ENCODE measurements at regions not wholly inside any gene's neighbourhood (a gene's known extent, or its start where the extent isn't known, plus 50 kb on each side); places are given as distances from the start of the nearest gene placed in this dataset.

GRCh38 chr12:89862511-89863445 is 154.1 kb upstream of the ATP2B1 start:
- H4K5ac ChIP-seq (ENCODE audit: insufficient read length, low read depth, low read length) = no peak overlapping the region

More at GRCh38 chr12:89862511-89863445, 154.1 kb upstream of the ATP2B1 start:
- Histone ChIP-seq H3T11ph (ENCODE audit: low read length) (no peak overlapping the region), H3K4ac (ENCODE audit: low read depth, low read length) (no peak overlapping the region), H4K20me1 (ENCODE audit: control insufficient read depth, insufficient read depth, insufficient read length) (no peaks in the 10 kb centered on the region), H2AFZ (ENCODE audit: low read length) (no peak overlapping the region), H3K23me2 (ENCODE audit: insufficient read length, low read depth, low read length, poor library complexity, severe bottlenecking) (no peaks in the 10 kb centered on the region), H4K8ac (replicated peaks; ENCODE audit: insufficient read length, low read depth, low read length) (no peak overlapping the region), H2AK5ac (ENCODE audit: insufficient read length, low read length) (no peak overlapping the region), H3K18ac (ENCODE audit: insufficient read length, low read depth, low read length) (peak overlapping the region; percentile 87), H2BK12ac (ENCODE audit: insufficient read length, low read depth, low read length) (no peak overlapping the region), H3K14ac (ENCODE audit: insufficient read depth, low read length) (0 out of 2 replicates have a peak overlapping the region, but pooled peaks have one; percentile 39), H2BK120ac (ENCODE audit: low read depth, low read length, poor library complexity, severe bottlenecking) (no peak overlapping the region), H2BK15ac (ENCODE audit: low read depth, low read length) (no peak overlapping the region), H4K91ac (ENCODE audit: insufficient read length, low read depth, low read length) (no peak overlapping the region), H3K23ac (ENCODE audit: insufficient read length, low read depth, low read length) (no peak overlapping the region), H3K27me3 (ENCODE audit: insufficient read depth, low read length) (peaks cover 11% of the 10 kb centered on the region; the same call in 1 of the 2 replicates), H3K79me2 (ENCODE audit: insufficient read depth, low read length) (no peaks in the 10 kb centered on the region), H3K79me1 (ENCODE audit: insufficient read depth, low read depth, low read length, poor library complexity, severe bottlenecking) (no peaks in the 10 kb centered on the region), H2BK20ac (ENCODE audit: low read depth, low read length, poor library complexity, severe bottlenecking) (no peak overlapping the region), H3K9ac (ENCODE audit: extremely low read depth, insufficient read length, low read length) (no peak overlapping the region), H3K9me3 (ENCODE audit: control insufficient read depth, low read depth, low read length) (no peaks in the 10 kb centered on the region), H2BK5ac (ENCODE audit: insufficient read length, low read length) (no peak overlapping the region), H3K27ac (ENCODE audit: insufficient read length, low read depth, low read length) (no peak overlapping the region), H3K4me1 (ENCODE audit: insufficient read depth, low read length) (no peaks in the 10 kb centered on the region), H3K56ac (ENCODE audit: insufficient read length, low read depth, low read length) (no peak overlapping the region), H3K4me2 (ENCODE audit: insufficient read depth, insufficient read length, low read length) (no peak overlapping the region)
- WGBS (ENCODE audit: extremely low coverage, insufficient read length, low lambda C conversion rate) = no CpG with 5 or more reads among the region's 7 CpGs
- H3K36me3 Mint-ChIP-seq (ENCODE audit: insufficient read depth in 1 of 3, low read depth in 3 of 3) = peaks cover 0 to 6% (median 0%) of the 10 kb centered on the region in 3 experiments; a peak in 3 of 7 replicates
- peaks cover 3 to 7% of the 10 kb centered on the region in 2 experiments; a peak in 4 of 5 replicates for H3K9me3 Mint-ChIP-seq
- peaks cover 17 to 24% of the 10 kb centered on the region in 2 experiments for H3K4me1 Mint-ChIP-seq
- H3K27me3 Mint-ChIP-seq (ENCODE audit: low read depth) = peaks cover 14% of the 10 kb centered on the region
- H3K27ac Mint-ChIP-seq = no peak overlapping the region
- DNase-seq = no peak
- H3K4me3 Mint-ChIP-seq = no peak overlapping the region
- no peak for TF ChIP-seq CTCF (conservative IDR thresholded peaks at IDR 0.05)

Measured in H9 (cell line).